ENCODE measurements at regions not wholly inside any gene's neighbourhood (a gene's known extent, or its start where the extent isn't known, plus 50 kb on each side); places are given as distances from the start of the nearest gene placed in this dataset.

DNA sequence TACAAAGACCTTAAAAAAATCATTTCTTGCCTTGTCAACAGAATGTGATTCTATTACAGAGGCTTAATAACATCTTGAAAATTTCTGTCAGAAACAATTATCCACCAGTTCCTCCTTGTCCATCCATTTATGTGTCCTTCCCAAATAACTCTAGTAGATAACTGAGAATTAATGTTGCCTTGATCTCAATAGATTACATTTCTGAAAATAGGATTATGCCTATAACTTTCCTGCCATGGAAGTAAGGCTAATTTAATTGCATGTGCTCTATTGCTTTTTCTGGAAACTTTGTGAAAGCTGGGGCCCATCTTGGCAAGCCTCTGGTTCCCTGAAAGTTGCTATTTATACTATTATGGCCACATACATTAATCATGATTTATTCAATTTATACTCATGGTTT is 76.2 kb upstream of the UNC5C start:
- Histone ChIP-seq H3K27me3 (no peaks in the 10 kb centered on the region), H3K9me3 (no peaks in the 10 kb centered on the region), H3K36me3 (no peaks in the 10 kb centered on the region), H3K4me1 (peaks cover 0 to 8% of the 10 kb centered on the region in 2 donors), H3K4me3 (no peak overlapping the region), H3K27ac (no peak overlapping the region)
- intact Hi-C loops (cut with DNase I), result no loop called here
- DNase-seq (ENCODE audit: low spot score in 2 of 2), result no peak
- TF ChIP-seq, protein P1, sequence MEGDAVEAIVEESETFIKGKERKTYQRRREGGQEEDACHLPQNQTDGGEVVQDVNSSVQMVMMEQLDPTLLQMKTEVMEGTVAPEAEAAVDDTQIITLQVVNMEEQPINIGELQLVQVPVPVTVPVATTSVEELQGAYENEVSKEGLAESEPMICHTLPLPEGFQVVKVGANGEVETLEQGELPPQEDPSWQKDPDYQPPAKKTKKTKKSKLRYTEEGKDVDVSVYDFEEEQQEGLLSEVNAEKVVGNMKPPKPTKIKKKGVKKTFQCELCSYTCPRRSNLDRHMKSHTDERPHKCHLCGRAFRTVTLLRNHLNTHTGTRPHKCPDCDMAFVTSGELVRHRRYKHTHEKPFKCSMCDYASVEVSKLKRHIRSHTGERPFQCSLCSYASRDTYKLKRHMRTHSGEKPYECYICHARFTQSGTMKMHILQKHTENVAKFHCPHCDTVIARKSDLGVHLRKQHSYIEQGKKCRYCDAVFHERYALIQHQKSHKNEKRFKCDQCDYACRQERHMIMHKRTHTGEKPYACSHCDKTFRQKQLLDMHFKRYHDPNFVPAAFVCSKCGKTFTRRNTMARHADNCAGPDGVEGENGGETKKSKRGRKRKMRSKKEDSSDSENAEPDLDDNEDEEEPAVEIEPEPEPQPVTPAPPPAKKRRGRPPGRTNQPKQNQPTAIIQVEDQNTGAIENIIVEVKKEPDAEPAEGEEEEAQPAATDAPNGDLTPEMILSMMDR (IDR thresholded peaks at IDR 0.05), result no peak

DNA sequence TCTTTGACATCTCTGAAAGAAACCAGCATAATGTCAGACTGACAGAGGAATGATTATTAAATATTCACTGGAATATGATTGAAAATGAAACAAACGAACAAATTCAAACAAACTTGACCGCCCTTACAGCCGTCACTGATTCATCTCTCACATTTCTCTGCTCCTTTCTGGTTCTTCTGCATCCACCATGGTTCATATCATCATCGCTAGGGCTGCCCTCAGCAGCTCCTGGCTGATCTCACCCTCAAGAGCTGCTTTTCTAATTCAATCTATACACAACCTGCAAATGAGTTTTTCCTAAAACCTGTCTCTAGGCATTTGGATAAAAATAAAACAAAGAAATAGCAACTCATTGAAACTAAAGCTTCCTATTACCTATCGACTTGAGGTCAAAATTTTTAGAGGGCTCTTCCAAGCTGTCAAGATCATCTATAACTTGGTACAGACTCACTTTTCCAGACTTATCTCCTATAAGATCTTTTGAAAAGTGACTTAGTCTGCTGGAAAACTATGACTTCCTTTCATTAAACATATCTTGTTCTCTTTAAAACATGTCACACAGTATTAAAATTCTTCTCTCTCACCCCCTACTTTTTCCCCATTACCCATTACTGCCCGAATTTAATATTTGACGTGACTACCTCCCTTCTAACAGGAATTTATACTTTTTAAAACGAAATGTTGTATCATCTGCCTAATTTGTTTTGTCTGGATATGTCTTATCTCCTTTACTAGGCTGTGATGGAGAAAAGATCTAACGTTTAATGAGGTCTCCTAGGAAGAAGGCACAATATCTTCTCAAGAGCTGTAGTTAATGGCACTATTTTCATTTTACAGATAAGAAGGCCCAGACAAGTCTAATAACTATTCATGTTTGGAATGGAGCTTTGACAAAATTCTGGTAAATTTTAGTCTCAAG is 71.0 kb upstream of the UNC5C start:
- TF ChIP-seq, protein P1 (IDR thresholded peaks at IDR 0.05), result no peak
- H3K27ac ChIP-seq, result peak overlapping the region; percentile 42 to 55
- H3K4me1 ChIP-seq, result peaks cover 0 to 8% of the 10 kb centered on the region in 2 donors
- no peak overlapping the region for H3K4me3 ChIP-seq
- H3K36me3 ChIP-seq, result no peaks in the 10 kb centered on the region
- intact Hi-C loops (cut with DNase I), result loop anchor here (5.0 kb wide), 2 partner anchors 72 to 107 kb away; partner anchors contain the start of gene UNC5C
- DNase-seq (ENCODE audit: low spot score in 2 of 2), result no peak
- no peaks in the 10 kb centered on the region for H3K9me3 ChIP-seq
- H3K27me3 ChIP-seq, result no peaks in the 10 kb centered on the region

DNA sequence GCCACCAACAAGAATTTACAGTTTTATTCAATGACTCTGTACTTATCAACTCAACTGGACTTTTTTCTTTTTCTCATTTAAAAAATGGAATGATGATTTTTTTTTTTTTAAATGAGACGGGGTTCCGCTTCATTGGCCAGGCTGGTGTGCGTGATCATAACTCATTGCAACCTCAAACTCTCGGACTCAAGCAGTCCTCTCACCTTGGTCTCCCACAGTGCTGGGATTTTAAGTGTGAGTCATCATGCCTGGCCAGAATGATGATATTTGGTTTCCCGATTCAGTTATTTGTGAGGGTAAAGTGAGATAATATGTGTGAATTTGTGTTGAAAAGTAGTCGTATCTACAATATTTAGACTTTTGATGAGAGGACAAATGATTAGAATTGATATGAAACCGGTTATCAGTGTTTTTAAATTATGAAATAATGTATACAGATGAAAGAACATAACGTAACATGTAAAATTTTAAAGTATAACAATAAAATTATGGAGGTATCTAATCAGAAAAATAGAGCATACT is 66.0 kb upstream of the UNC5C start:
- no peaks in the 10 kb centered on the region for H3K27me3 ChIP-seq
- no peak for DNase-seq (ENCODE audit: low spot score in 2 of 2)
- no peaks in the 10 kb centered on the region for H3K9me3 ChIP-seq
- intact Hi-C loops (cut with DNase I), result no loop called here
- H3K4me1 ChIP-seq, result no peaks in the 10 kb centered on the region
- no peak overlapping the region for H3K4me3 ChIP-seq
- TF ChIP-seq, protein P1 (IDR thresholded peaks at IDR 0.05), result no peak
- no peaks in the 10 kb centered on the region for H3K36me3 ChIP-seq
- H3K27ac ChIP-seq, result no peak overlapping the region

DNA sequence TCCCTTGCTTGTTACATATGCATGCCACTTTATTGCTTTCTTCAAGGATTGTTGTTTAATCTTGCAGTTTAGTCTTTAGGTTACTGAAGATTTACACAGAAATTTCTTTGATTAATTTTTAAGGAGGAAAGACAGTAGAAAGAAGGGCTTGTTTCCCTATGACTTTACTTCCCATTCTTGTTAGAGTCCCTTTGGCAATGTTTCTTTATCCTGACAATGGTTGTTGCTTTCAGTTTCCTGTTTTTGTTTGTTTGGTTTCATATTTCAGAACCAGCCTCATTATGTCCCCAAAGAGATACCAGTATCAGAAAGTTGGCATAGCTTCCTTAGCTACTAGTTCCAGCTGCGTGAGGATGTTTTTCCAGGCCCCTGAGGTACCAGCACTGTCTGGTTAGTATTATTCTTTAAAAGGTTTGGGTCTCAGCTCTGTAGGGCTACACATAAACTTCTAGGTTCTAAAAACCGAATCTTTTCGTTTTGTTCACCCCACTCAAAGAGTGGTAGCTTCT is 61.3 kb upstream of the UNC5C start:
- intact Hi-C loops (cut with DNase I), result no loop called here
- no peaks in the 10 kb centered on the region for H3K4me1 ChIP-seq
- no peaks in the 10 kb centered on the region for H3K36me3 ChIP-seq
- no peak overlapping the region for H3K27ac ChIP-seq
- H3K9me3 ChIP-seq, result no peaks in the 10 kb centered on the region
- TF ChIP-seq, protein P1 (IDR thresholded peaks at IDR 0.05), result no peak
- no peak for DNase-seq (ENCODE audit: low spot score in 2 of 2)
- no peak overlapping the region for H3K4me3 ChIP-seq
- H3K27me3 ChIP-seq, result no peaks in the 10 kb centered on the region

DNA sequence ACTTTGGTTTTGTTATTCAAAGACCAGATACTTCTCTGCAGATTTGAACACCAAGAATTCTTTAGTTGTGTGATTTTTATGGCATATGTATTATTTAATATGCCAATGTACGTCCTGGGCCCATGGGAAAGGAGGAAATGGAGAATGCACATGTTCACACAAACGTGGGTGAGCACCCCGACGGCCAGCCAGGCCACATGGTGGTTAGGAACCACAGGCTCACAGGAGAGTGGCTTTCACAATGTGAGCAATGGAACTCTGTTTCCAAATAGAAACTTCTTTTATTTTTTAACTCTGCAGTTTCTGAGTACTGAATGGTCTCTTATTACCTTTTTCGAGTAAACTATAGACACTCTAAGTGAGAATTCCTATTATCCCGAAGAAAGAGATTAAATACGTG is 58.0 kb upstream of the UNC5C start:
- no peaks in the 10 kb centered on the region for H3K27me3 ChIP-seq
- TF ChIP-seq, protein P1 (IDR thresholded peaks at IDR 0.05), result no peak
- H3K36me3 ChIP-seq, result no peaks in the 10 kb centered on the region
- H3K4me3 ChIP-seq, result no peak overlapping the region
- no peaks in the 10 kb centered on the region for H3K9me3 ChIP-seq
- H3K27ac ChIP-seq, result no peak overlapping the region
- no peaks in the 10 kb centered on the region for H3K4me1 ChIP-seq
- DNase-seq (ENCODE audit: low spot score in 2 of 2), result no peak
- intact Hi-C loops (cut with DNase I), result no loop called here
